ENCODE measurements at regions not wholly inside any gene's neighbourhood (a gene's known extent, or its start where the extent isn't known, plus 50 kb on each side); places are given as distances from the start of the nearest gene placed in this dataset.

GRCh38 chr4:130485371-130485770 lies 1389.4 kb downstream of the C4orf33 start:
- DNase-seq (ENCODE audit: low read depth) = no peak

GRCh38 chr4:130486186-130486585 lies 1390.2 kb downstream of the C4orf33 start:
- no peak for DNase-seq (ENCODE audit: low read depth)

GRCh38 chr4:130486841-130487240 lies 1390.9 kb downstream of the C4orf33 start:
- no peak for DNase-seq (ENCODE audit: low read depth)

GRCh38 chr4:130510661-130511060 lies 1414.7 kb downstream of the C4orf33 start:
- DNase-seq (ENCODE audit: low read depth) = no peak

GRCh38 chr4:130511776-130512175 lies 1415.8 kb downstream of the C4orf33 start:
- DNase-seq (ENCODE audit: low read depth) = no peak

- no peak for DNase-seq (ENCODE audit: low read depth)
Observed at GRCh38 chr4:130524057-130524456, 1428.1 kb downstream of the C4orf33 start.

GRCh38 chr4:130530505-130530904 lies 1434.6 kb downstream of the C4orf33 start:
- no peak for DNase-seq (ENCODE audit: low read depth)

- no peak for DNase-seq (ENCODE audit: low read depth)
Observed at GRCh38 chr4:130534651-130535050, 1438.7 kb downstream of the C4orf33 start.

- no peak for DNase-seq (ENCODE audit: low read depth)
Observed at GRCh38 chr4:130542953-130543352, 1447.0 kb downstream of the C4orf33 start.

GRCh38 chr4:130545171-130545570 lies 1449.2 kb downstream of the C4orf33 start:
- no peak for DNase-seq (ENCODE audit: low read depth)

- DNase-seq (ENCODE audit: low read depth) = no peak
Observed at GRCh38 chr4:130545596-130545995, 1449.6 kb downstream of the C4orf33 start.

- DNase-seq (ENCODE audit: low read depth) = no peak
Observed at GRCh38 chr4:130559268-130559667, 1463.3 kb downstream of the C4orf33 start.

GRCh38 chr4:130563185-130563888 lies 1467.4 kb downstream of the C4orf33 start:
- DNase-seq (ENCODE audit: low read depth) = no peak

- no peak for DNase-seq (ENCODE audit: low read depth)
Observed at GRCh38 chr4:130563889-130564418, 1468.0 kb downstream of the C4orf33 start.

GRCh38 chr4:130568746-130569145 lies 1472.8 kb downstream of the C4orf33 start:
- DNase-seq (ENCODE audit: low read depth) = no peak

- DNase-seq (ENCODE audit: low read depth) = no peak
Observed at GRCh38 chr4:130573742-130574141, 1477.8 kb downstream of the C4orf33 start.

GRCh38 chr4:130574215-130574614 lies 1478.3 kb downstream of the C4orf33 start:
- DNase-seq (ENCODE audit: low read depth) = no peak

- no peak for DNase-seq (ENCODE audit: low read depth)
Observed at GRCh38 chr4:130576218-130576617, 1480.3 kb downstream of the C4orf33 start.

- DNase-seq (ENCODE audit: low read depth) = no peak
Observed at GRCh38 chr4:130591091-130591490, 1495.1 kb downstream of the C4orf33 start.

- DNase-seq (ENCODE audit: low read depth) = no peak
Observed at GRCh38 chr4:130600706-130601105, 1504.8 kb downstream of the C4orf33 start.

- no peak for DNase-seq (ENCODE audit: low read depth)
Observed at GRCh38 chr4:130603043-130603442, 1507.1 kb downstream of the C4orf33 start.

- DNase-seq (ENCODE audit: low read depth) = no peak
Observed at GRCh38 chr4:130608121-130608520, 1512.2 kb downstream of the C4orf33 start.

- DNase-seq (ENCODE audit: low read depth) = no peak
Observed at GRCh38 chr4:130628531-130628930, 1532.6 kb downstream of the C4orf33 start.

All from stimulated activated CD8-positive, alpha-beta memory T cell treated with anti-CD3 and anti-CD28 coated beads, Interleukin-15, amount 100 ng/mL, for 1 hour (primary cell).